H9 (cell line): ENCODE measurements at regions not wholly inside any gene's neighbourhood (a gene's known extent, or its start where the extent isn't known, plus 50 kb on each side); places are given as distances from the start of the nearest gene placed in this dataset.

Experiments used
- DNase-seq: peaks from one replicate; pipeline ENCODE4 v3.0.0-alpha.2; 2017
- H2AFZ ChIP-seq: one replicate; pipeline ENCODE4 v1.6.1; 2013; ENCODE audit warnings: mild to moderate bottlenecking, low read length, control low read depth, moderate library complexity
- H2AK5ac ChIP-seq: 2 replicates; pipeline ENCODE4 v1.6.1; 2013; ENCODE audit warnings: low read length, control low read depth, mixed read lengths; ENCODE audit not compliant: insufficient read length
- H2BK120ac ChIP-seq: one replicate; pipeline ENCODE4 v1.6.1; 2013; ENCODE audit warnings: low read depth, mild to moderate bottlenecking, low read length, control low read depth, inconsistent platforms; ENCODE audit not compliant: poor library complexity, severe bottlenecking
- H2BK12ac ChIP-seq: 2 replicates; pipeline ENCODE4 v1.6.1; 2013; ENCODE audit warnings: low read length, control low read depth, mixed read lengths, low read depth; ENCODE audit not compliant: insufficient read length
- H2BK15ac ChIP-seq: 2 replicates; pipeline ENCODE4 v1.6.1; 2013; ENCODE audit warnings: low read depth, low read length, control low read depth
- H2BK20ac ChIP-seq: one replicate; pipeline ENCODE4 v1.6.1; 2013; ENCODE audit warnings: low read depth, mild to moderate bottlenecking, low read length, control low read depth, inconsistent platforms; ENCODE audit not compliant: poor library complexity, severe bottlenecking
- H2BK5ac ChIP-seq: 2 replicates; pipeline ENCODE4 v1.6.1; 2013; ENCODE audit warnings: low read length, control low read depth, mixed read lengths; ENCODE audit not compliant: insufficient read length
- H3K14ac ChIP-seq: 2 replicates; pipeline ENCODE4 v1.6.1; 2013; ENCODE audit warnings: low read length, control low read depth; ENCODE audit not compliant: insufficient read depth
- H3K18ac ChIP-seq: 2 replicates; pipeline ENCODE4 v1.6.1; 2013; ENCODE audit warnings: low read depth, mild to moderate bottlenecking, mixed read lengths, low read length, control low read depth; ENCODE audit not compliant: insufficient read length
- H3K23ac ChIP-seq: 2 replicates; pipeline ENCODE4 v1.6.1; 2013; ENCODE audit warnings: low read length, control low read depth, mixed read lengths, low read depth; ENCODE audit not compliant: insufficient read length
- H3K23me2 ChIP-seq: 2 replicates; pipeline ENCODE4 v1.6.1; 2013; ENCODE audit warnings: low read depth, mild to moderate bottlenecking, mixed read lengths, low read length, control low read depth; ENCODE audit not compliant: insufficient read length, poor library complexity, severe bottlenecking
- H3K27ac ChIP-seq: 2 replicates; pipeline ENCODE4 v1.5.1; 2013; ENCODE audit warnings: low read length, control low read depth, mixed read lengths, low read depth; ENCODE audit not compliant: insufficient read length
- H3K27me3 ChIP-seq: 2 replicates; pipeline ENCODE4 v1.6.1; 2013; ENCODE audit warnings: low read length, control low read depth, inconsistent platforms; ENCODE audit not compliant: insufficient read depth
- H3K4ac ChIP-seq: 2 replicates; pipeline ENCODE4 v1.6.1; 2013; ENCODE audit warnings: low read depth, mild to moderate bottlenecking, control low read depth, inconsistent platforms, low read length, moderate library complexity
- H3K4me1 ChIP-seq: 2 replicates; pipeline ENCODE4 v1.6.1; 2013; ENCODE audit warnings: low read length, control low read depth, inconsistent platforms; ENCODE audit not compliant: insufficient read depth
- H3K4me2 ChIP-seq: 2 replicates; pipeline ENCODE4 v1.6.1; 2013; ENCODE audit warnings: low read length, control low read depth, mixed read lengths; ENCODE audit not compliant: insufficient read length, insufficient read depth
- H3K56ac ChIP-seq: 2 replicates; pipeline ENCODE4 v1.6.1; 2013; ENCODE audit warnings: low read depth, mild to moderate bottlenecking, mixed read lengths, low read length, control low read depth; ENCODE audit not compliant: insufficient read length
- H3K79me1 ChIP-seq: 2 replicates; pipeline ENCODE4 v1.6.1; 2013; ENCODE audit warnings: low read depth, mild to moderate bottlenecking, moderate library complexity, low read length, control low read depth, inconsistent platforms; ENCODE audit not compliant: insufficient read depth, poor library complexity, severe bottlenecking
- H3K79me2 ChIP-seq: 2 replicates; pipeline ENCODE4 v1.6.1; 2013; ENCODE audit warnings: low read length, control low read depth, inconsistent platforms; ENCODE audit not compliant: insufficient read depth
- H3K9ac ChIP-seq: 2 replicates; pipeline ENCODE4 v1.6.1; 2013; ENCODE audit warnings: low read length, control low read depth, mixed read lengths; ENCODE audit not compliant: insufficient read length; ENCODE audit errors: extremely low read depth
- H3K9me3 ChIP-seq: one replicate; pipeline ENCODE4 v1.6.1; 2013; ENCODE audit warnings: low read depth, low read length, inconsistent platforms; ENCODE audit not compliant: control insufficient read depth
- H3T11ph ChIP-seq: one replicate; pipeline ENCODE4 v1.6.1; 2013; ENCODE audit warnings: mild to moderate bottlenecking, low read length, control low read depth, inconsistent platforms
- H4K20me1 ChIP-seq: one replicate; pipeline ENCODE4 v1.6.1; 2013; ENCODE audit not compliant: control insufficient read depth, insufficient read length, insufficient read depth
- H4K5ac ChIP-seq: 2 replicates; pipeline ENCODE4 v1.6.1; 2013; ENCODE audit warnings: low read depth, mild to moderate bottlenecking, mixed read lengths, low read length, control low read depth; ENCODE audit not compliant: insufficient read length
- H4K8ac ChIP-seq: replicated peaks from 2 replicates; pipeline ENCODE4 v1.6.1; 2013; ENCODE audit warnings: low read length, control low read depth, mixed read lengths, low read depth; ENCODE audit not compliant: insufficient read length
- H4K91ac ChIP-seq: 2 replicates; pipeline ENCODE4 v1.6.1; 2013; ENCODE audit warnings: low read depth, mild to moderate bottlenecking, moderate library complexity, mixed read lengths, low read length, control low read depth; ENCODE audit not compliant: insufficient read length
- H3K27ac Mint-ChIP-seq, 3 experiments: 2 replicates in 2 of 3; 3 replicates in 1 of 3; pipeline ENCODE4 v1.8.0; 2020 to 2021; ENCODE audit warnings: mixed read lengths in 3 of 3, mild to moderate bottlenecking in 1 of 3, moderate library complexity in 1 of 3
- H3K27me3 Mint-ChIP-seq: 2 replicates; pipeline ENCODE4 v1.8.0; 2021; ENCODE audit warnings: low read depth, mild to moderate bottlenecking, moderate library complexity, mixed read lengths
- H3K36me3 Mint-ChIP-seq, 3 experiments: 2 replicates in 2 of 3; 3 replicates in 1 of 3; pipeline ENCODE4 v1.8.0; 2020 to 2021; ENCODE audit warnings: low read depth in 3 of 3, mixed read lengths in 3 of 3; ENCODE audit not compliant: insufficient read depth in 1 of 3
- H3K4me1 Mint-ChIP-seq, 2 experiments: 2 replicates each; pipeline ENCODE4 v1.8.0; 2020; ENCODE audit warnings: mixed read lengths in 2 of 2
- H3K4me3 Mint-ChIP-seq, 2 experiments: 2 replicates in 1 of 2; 3 replicates in 1 of 2; pipeline ENCODE4 v1.8.0; 2020 to 2021; ENCODE audit warnings: mild to moderate bottlenecking in 2 of 2, mixed read lengths in 2 of 2, moderate library complexity in 1 of 2
- H3K9me3 Mint-ChIP-seq, 2 experiments: 2 replicates in 1 of 2; 3 replicates in 1 of 2; pipeline ENCODE4 v1.8.0; 2020; ENCODE audit warnings: mild to moderate bottlenecking in 2 of 2, mixed read lengths in 2 of 2, moderate library complexity in 1 of 2
- WGBS: extraction: QIAGEN DNeasy Blood & Tissue Kit; methylation state at CpG from one replicate; pipeline ENCODE4 v1.1.7; 2013; ENCODE audit warnings: missing lambda C conversion rate, low lambda C conversion rate, mixed read lengths; ENCODE audit not compliant: insufficient read length; ENCODE audit errors: extremely low coverage; 5-methylcytosine and 5-hydroxymethylcytosine counted together
- TF ChIP-seq, protein P1 (sequence below): fragments of 200-600 bp; sonication (generic); conservative IDR thresholded peaks from 3 replicates; pipeline ENCODE4 v1.8.0; 2021; ENCODE audit warnings: antibody characterized with exemption, mild to moderate bottlenecking

DNA sequence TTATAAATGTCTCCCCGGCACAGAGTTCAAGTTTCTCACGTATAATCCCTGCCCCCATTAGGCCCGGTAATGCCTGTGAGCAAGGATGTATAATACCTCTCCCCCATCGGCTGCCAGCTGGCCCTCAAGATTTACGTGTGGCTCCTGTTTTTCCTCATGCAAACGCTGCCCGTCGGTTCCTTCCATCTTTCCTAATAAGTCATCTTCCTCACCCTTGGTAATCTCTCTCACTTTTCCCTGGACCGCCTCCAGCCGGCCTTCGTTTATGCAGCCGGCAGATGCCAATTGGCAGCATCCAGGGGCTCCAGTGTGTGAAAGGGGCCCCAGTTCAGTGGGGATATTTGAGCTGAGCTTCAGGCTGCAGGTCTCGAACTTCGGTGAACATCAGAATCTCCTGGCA is 86.5 kb upstream of the NEURL1B start:
- no peak overlapping the region for H3T11ph ChIP-seq
- H2BK15ac ChIP-seq: no peak overlapping the region
- no peak overlapping the region for H3K27ac Mint-ChIP-seq
- H3K79me1 ChIP-seq: no peaks in the 10 kb centered on the region
- H2AK5ac ChIP-seq: no peak overlapping the region
- TF ChIP-seq, protein P1, sequence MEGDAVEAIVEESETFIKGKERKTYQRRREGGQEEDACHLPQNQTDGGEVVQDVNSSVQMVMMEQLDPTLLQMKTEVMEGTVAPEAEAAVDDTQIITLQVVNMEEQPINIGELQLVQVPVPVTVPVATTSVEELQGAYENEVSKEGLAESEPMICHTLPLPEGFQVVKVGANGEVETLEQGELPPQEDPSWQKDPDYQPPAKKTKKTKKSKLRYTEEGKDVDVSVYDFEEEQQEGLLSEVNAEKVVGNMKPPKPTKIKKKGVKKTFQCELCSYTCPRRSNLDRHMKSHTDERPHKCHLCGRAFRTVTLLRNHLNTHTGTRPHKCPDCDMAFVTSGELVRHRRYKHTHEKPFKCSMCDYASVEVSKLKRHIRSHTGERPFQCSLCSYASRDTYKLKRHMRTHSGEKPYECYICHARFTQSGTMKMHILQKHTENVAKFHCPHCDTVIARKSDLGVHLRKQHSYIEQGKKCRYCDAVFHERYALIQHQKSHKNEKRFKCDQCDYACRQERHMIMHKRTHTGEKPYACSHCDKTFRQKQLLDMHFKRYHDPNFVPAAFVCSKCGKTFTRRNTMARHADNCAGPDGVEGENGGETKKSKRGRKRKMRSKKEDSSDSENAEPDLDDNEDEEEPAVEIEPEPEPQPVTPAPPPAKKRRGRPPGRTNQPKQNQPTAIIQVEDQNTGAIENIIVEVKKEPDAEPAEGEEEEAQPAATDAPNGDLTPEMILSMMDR: no peak
- no peaks in the 10 kb centered on the region for H3K79me2 ChIP-seq
- no peak overlapping the region for H4K8ac ChIP-seq
- H3K9me3 ChIP-seq: no peaks in the 10 kb centered on the region
- no peak overlapping the region for H2BK20ac ChIP-seq
- peaks cover 9% of the 10 kb centered on the region for H3K27me3 Mint-ChIP-seq
- H4K20me1 ChIP-seq: no peaks in the 10 kb centered on the region
- H2BK120ac ChIP-seq: no peak overlapping the region
- no peak overlapping the region for H3K56ac ChIP-seq
- H3K9ac ChIP-seq: no peak overlapping the region
- H3K4ac ChIP-seq: no peak overlapping the region
- H3K4me3 Mint-ChIP-seq: no peak overlapping the region
- no peaks in the 10 kb centered on the region for H3K23me2 ChIP-seq
- H2AFZ ChIP-seq: no peak overlapping the region
- H3K36me3 Mint-ChIP-seq: peaks cover 0 to 2% (median 0%) of the 10 kb centered on the region in 3 experiments; a peak in 1 of 7 replicates
- H2BK5ac ChIP-seq: no peak overlapping the region
- DNase-seq: no peak
- H3K4me2 ChIP-seq: no peak overlapping the region
- no peak overlapping the region for H3K18ac ChIP-seq
- peaks cover 4 to 41% of the 10 kb centered on the region in 2 experiments; a peak in 3 of 4 replicates for H3K4me1 Mint-ChIP-seq
- H4K5ac ChIP-seq: no peak overlapping the region
- H3K4me1 ChIP-seq: no peaks in the 10 kb centered on the region
- WGBS: no CpG with 5 or more reads among the region's 14 CpGs
- H3K9me3 Mint-ChIP-seq: no peaks in the 10 kb centered on the region
- H3K23ac ChIP-seq: no peak overlapping the region
- H2BK12ac ChIP-seq: no peak overlapping the region
- no peak overlapping the region for H3K27ac ChIP-seq
- no peak overlapping the region for H3K14ac ChIP-seq
- H4K91ac ChIP-seq: no peak overlapping the region
- H3K27me3 ChIP-seq: no peaks in the 10 kb centered on the region
